BJ (cell line): ENCODE measurements at regions not wholly inside any gene's neighbourhood (a gene's known extent, or its start where the extent isn't known, plus 50 kb on each side); places are given as distances from the start of the nearest gene placed in this dataset.

Experiments
- CTCF ChIA-PET: fragments of 350-600 bp; formaldehyde crosslinking; extraction: SDS; loops from one replicate; lab custom pipeline; 2021; ENCODE audit warnings: antibody characterized with exemption, inconsistent platforms; lab: Yijun Ruan, JAX
- POLR2A ChIA-PET: fragments of 300-600 bp; sonication (Branson Sonifier 250); formaldehyde crosslinking; extraction: SDS; loops from one replicate; lab custom pipeline; 2021; ENCODE audit warnings: antibody characterized with exemption; lab: Charles Lee
- DNase-seq: peaks from one replicate; pipeline ENCODE4 v3.0.0-alpha.2; 2011; ENCODE audit warnings: low read depth
- H3K27me3 ChIP-seq: 2 replicates; pipeline ENCODE4 v1.6.0; 2011; ENCODE audit warnings: low read length; ENCODE audit not compliant: control insufficient read depth, insufficient read depth
- H3K36me3 ChIP-seq: 2 replicates; pipeline ENCODE4 v1.5.1; 2011; ENCODE audit warnings: low read length; ENCODE audit not compliant: control insufficient read depth, insufficient read depth
- H3K4me3 ChIP-seq: 2 replicates; pipeline ENCODE4 v1.5.1; 2011; ENCODE audit warnings: low read depth, mild to moderate bottlenecking, control low read depth, low read length
- CTCF ChIP-seq: IDR thresholded peaks from 2 replicates; pipeline ENCODE4 v1.5.1; 2011; ENCODE audit warnings: low read depth, mild to moderate bottlenecking, control low read depth, inconsistent platforms, low read length, moderate library complexity; ENCODE audit not compliant: insufficient read depth

GRCh38 chr3:141425523-141426233, 57.4 kb downstream of the ZBTB38 start:
- POLR2A ChIA-PET, result no interaction called here
- CTCF ChIA-PET, result interaction anchor here (0.8 to 2.6 kb wide), 4 partner anchors 9 to 65 kb away, joined by 3 to 8 read pairs (median 5); no protein-coding TSS in a partner anchor
- TF ChIP-seq CTCF, result no peak
- Histone ChIP-seq H3K36me3 (peaks cover 9% of the 10 kb centered on the region), H3K27me3 (no peaks in the 10 kb centered on the region), H3K4me3 (no peak overlapping the region)
- no peak for DNase-seq

- ChIA-PET CTCF (interaction anchor here (0.6 to 3.1 kb wide), 8 partner anchors 10 to 66 kb away, joined by 3 to 10 read pairs (median 5); no protein-coding TSS in a partner anchor), POLR2A (no interaction called here)
- TF ChIP-seq CTCF, result no peak
- Histone ChIP-seq H3K36me3 (peaks cover 11% of the 10 kb centered on the region), H3K27me3 (no peaks in the 10 kb centered on the region), H3K4me3 (no peak overlapping the region)
- DNase-seq, result no peak
These were observed 58.2 kb downstream of the ZBTB38 start for GRCh38 chr3:141426404-141427034.

GRCh38 chr3:141427764-141428163, 59.1 kb upstream of the RASA2 start:
- no peak for TF ChIP-seq CTCF
- Histone ChIP-seq H3K4me3 (no peak overlapping the region), H3K27me3 (no peaks in the 10 kb centered on the region), H3K36me3 (peaks cover 11% of the 10 kb centered on the region)
- ChIA-PET CTCF (interaction anchor here (1.0 to 3.1 kb wide), 2 partner anchors 10 to 23 kb away, joined by 3 to 10 read pairs; no protein-coding TSS in a partner anchor), POLR2A (interaction anchor here (0.6 kb wide), 1 partner anchor 85 kb away, joined by 3 read pairs; no protein-coding TSS in a partner anchor)
- no peak for DNase-seq

- Histone ChIP-seq H3K36me3 (peaks cover 11% of the 10 kb centered on the region), H3K4me3 (no peak overlapping the region), H3K27me3 (no peaks in the 10 kb centered on the region)
- TF ChIP-seq CTCF, result no peak
- ChIA-PET POLR2A (no interaction called here), CTCF (interaction anchor here (3.1 to 5.1 kb wide), 2 partner anchors 9 to 12 kb away, joined by 10 to 26 read pairs; no protein-coding TSS in a partner anchor)
- DNase-seq, result no peak
These were observed 57.3 kb upstream of the RASA2 start for GRCh38 chr3:141429371-141430035.

- Histone ChIP-seq H3K27me3 (no peaks in the 10 kb centered on the region), H3K4me3 (no peak overlapping the region), H3K36me3 (peaks cover 11% of the 10 kb centered on the region)
- DNase-seq, result no peak
- TF ChIP-seq CTCF, result no peak
- POLR2A ChIA-PET, result no interaction called here
- CTCF ChIA-PET, result interaction anchor here (0.7 to 5.1 kb wide), 2 partner anchors 11 to 120 kb away, joined by 3 to 26 read pairs; no protein-coding TSS in a partner anchor
These were observed 56.5 kb upstream of the RASA2 start for GRCh38 chr3:141430316-141430715.
